GM19324 (cell line): ENCODE measurements at regions not wholly inside any gene's neighbourhood (a gene's known extent, or its start where the extent isn't known, plus 50 kb on each side); places are given as distances from the start of the nearest gene placed in this dataset.
"Not testable (repeated sequence)": the region's sequence is repeated elsewhere in the genome, so short reads cannot be mapped to it uniquely, and the experiment has no call there.

Experiments used
- ATAC-seq: cut with Tn5 transposase; IDR thresholded peaks from one replicate; pipeline ENCODE4 v1.9.1; 2021; ENCODE audit warnings: mild to moderate bottlenecking, moderate library complexity; ENCODE audit not compliant: unreplicated experiment, low FRiP score

DNA sequence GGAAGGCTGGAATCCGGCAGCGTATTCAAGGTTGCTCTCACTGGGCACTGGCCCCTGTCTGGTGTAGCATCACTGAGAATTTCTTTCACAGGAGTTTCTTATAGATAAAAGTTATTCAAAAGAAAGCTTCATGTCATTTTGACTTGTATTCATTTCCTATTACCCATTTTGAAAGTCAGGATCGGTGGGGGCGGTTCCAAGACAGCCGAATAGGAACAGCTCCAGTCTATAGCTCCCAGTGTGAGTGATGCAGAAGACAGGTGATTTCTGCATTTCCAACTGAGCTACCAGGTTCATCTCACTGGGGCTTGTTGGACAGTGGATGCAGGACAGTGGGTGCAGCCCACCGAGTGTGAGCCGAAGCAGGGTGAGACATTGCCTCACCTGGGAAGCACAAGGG, 51.5 kb upstream of the CDC42EP3 start:
- ATAC-seq, result not testable (repeated sequence)

DNA sequence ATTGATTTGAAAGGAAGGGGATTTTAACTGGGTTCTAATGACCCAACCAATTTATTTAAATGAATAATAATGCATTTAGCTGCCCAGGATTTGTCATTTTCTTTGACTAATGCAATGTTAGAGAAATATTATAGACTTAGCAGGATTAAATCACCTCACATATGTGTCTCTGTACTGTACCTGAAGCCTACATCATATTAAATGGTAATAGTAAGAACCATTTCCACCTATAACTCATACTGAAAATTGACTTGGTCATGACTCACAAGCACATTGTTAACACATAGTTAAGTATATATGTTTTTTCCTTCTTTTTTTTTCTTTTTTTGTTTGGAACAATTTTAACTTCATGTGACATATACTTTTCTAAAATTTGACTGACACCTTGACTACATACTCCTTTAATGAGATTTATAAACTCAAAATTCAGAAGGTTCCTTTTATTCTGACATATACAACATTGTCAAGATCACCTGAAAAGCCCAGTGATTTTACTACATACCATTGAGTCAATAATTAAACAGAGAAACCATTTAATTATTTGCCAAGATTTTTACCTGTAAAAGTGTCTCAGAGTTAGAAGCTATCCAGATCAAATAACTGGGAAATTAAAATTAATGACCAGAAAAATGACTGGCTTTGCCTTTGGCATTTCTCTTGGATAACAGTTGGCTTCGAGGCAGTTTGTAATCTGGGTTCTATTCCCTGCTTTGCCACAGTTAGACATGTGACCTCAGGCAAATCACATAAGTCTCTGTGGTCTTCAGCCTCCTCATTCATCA, 58.8 kb upstream of the CDC42EP3 start:
- no peak for ATAC-seq

DNA sequence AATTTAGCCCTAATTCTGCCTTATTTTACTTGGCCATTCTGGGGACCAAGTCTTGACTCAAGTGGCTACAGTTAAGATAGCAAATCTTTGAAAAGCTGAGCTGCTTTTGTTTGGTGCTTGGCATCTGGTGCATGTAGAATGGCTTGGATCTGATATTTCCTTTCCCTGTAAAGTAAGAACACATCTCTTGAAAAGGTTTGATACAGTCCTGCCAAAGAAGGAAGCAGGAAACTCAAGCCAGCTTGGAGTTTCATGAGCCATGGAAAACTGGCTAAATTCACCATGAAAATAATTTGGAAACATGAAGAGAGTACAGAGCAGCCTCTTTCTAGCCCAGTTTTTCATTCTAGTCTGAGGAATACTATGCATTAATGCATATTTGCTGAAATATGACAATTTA, 61.0 kb upstream of the CDC42EP3 start:
- ATAC-seq, result not testable (repeated sequence)

DNA sequence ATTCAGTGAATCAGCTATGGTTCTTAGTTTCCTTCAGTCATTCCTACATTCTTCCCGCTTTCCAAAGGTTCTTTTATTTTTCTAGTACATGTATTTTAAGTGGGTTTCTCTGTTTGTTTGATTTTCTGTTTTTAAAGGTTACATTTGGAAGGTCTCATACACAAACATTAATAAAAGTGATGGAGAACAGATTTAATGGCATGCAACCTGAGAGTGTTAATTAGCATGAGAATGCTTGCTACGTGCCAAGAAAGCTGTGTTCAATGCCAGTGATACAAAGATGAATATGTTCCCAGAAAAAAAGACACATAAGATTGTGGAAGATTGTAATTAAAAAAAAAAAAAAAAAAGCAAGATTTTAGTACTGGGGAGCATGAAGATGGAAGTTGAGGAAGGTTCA, 61.8 kb upstream of the CDC42EP3 start:
- ATAC-seq, result no peak

DNA sequence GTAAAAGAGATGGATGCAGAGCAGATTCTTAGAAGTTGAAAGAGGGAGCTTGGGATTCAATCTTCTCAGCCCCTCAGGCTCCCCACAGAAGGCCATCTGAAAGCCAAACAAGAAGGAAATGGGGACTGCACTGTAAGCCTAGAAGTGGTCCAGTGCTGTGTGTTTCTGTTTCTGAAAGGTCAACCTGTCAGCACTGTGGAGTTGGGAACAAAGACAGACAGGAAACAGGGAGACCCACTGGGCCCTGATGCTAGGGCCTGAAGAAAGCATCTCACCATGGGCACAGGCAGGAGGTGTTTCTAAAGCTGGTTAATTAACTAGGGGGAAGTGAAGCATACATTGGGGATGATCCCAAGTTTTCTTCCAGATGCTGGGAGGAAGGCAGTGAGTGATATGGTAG, 62.5 kb upstream of the CDC42EP3 start:
- not testable (repeated sequence) for ATAC-seq

DNA sequence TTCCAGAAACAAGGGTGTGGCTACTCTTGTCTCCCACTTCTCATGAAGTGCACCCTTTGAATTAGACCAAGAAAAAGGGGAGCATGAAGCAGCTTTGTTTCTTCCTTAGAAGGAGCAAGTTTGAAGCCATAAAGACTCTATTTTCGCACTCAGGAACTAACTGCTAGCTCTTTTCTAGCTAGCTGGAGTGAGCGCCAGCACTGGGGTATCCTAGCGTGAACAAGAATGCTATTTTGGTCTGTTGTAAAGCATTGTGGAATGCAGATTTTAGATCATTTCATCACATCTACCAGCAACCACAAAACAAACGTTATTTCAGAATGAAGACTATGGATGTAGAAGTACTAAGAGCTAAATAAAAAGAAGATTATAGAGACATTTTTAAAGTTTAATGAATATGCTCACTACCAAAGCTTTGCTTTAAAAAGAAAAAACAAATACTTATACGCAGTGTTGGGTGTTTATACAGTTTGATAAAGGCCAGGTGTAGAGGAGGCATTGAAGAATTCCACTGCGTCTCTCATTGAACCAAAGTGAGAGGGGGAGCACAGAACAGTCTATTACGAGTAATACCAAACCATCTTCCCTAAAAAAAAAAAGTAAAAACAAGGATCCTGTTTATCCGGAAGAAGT, 63.6 kb upstream of the CDC42EP3 start:
- ATAC-seq, result not testable (repeated sequence)

DNA sequence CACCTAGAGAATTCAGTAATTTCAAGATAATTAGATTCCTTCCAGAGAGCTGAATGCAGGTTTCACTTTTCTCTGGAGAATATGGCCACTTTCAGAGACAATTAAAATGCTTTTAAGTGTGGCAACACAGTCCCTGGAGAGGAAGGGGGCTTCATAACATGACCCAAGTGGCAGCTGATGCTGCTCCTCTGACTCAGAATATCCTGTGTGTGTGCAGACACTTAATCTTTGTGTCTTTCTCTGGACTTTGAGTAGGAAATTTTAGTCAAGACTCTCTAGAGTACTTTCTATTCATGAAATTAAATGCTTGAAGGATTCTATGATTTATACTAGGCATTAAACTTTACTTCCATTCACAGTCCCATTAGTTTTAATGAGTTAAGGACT, 64.1 kb upstream of the CDC42EP3 start:
- not testable (repeated sequence) for ATAC-seq

DNA sequence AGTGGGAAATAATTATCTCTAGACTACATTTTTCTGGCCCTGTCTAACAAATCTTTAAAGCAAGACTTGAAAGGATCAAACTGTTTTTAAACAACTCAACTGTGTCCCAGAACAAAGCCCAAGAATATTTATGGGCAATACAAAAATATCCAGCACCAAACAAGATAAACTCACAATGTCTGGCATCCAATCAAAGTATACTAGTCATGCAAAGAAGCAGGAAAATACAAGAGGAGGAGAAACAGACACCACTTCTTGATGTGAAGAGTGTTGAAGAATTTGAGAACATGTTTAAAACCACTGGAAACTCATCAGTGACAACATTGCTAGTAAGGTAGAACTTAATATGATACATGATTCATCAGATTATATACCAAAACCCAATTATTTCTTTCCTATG, 66.1 kb upstream of the CDC42EP3 start:
- no peak for ATAC-seq

DNA sequence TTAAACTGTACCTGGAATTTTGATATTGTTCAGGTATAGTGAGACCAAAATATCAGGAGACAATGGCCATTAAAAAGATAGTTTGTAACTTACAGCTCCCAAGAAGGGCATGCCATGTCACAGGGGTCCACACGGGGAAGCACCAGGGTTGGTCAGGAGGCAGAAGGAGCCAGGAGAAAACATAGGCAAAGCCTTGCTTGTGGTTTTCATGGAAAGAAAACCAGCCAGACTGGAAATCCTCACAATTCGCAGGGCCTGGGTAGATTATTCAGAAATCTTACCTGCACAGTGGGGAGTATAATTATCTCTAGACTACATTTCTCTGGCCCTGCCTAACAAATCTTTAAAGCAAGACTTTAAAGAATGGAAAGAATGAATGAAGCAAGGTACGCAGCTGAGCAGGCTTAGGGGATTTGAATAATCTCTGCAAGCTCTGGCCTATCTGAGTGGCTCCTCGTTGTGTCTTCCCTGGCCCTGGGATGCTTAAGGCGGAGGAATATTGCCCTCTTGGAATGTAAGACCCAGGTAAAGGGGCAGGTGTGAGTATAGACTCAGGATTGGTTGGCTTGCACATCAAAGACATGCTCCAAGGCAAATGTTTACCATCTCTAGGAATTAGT, 66.9 kb upstream of the CDC42EP3 start:
- ATAC-seq, result no peak

DNA sequence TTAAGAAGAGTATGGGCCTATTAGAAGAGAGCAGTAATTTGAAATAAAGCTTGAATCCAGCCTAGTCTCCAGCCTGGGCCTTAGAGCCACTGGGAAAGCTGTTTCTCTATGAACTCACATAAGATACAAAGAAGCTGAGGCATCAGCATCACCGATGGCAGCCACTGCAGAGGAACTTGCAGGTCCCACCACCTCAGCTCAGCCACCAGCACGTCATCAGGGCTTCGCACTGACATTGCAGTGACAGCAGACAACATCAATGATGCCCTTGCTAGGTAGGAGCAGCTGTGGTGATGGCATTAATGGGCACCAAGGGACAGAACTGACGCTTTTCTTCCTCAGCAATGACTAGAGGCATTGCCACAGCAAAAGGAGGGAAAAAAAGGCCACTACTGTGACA, 67.7 kb upstream of the CDC42EP3 start:
- ATAC-seq, result no peak

DNA sequence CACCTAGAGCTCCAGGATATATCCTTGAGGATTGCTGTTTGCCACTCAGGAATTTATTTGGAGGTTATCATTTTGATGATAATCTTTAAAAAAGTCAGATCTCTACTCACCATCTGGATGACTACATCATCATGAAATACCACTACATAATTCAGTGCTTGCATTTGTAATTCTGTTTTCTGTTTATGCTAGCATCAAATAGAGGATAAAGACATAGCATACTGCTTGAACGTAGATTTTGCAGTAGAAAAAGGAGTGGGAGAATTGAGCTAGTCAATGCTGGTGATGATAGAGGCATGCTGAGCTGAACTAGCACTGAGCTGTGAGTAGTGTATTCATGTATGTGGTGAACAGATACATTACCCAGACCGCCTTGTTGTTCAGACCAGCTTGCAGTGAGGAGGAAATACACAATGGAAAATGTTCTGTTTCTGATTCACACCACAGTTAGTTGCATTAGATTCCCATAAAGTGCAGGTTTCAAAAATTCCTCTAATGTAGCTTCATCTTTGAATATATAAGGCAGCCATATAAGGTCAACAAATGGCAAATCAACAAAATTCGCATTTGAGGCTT, 68.8 kb upstream of the CDC42EP3 start:
- no peak for ATAC-seq

DNA sequence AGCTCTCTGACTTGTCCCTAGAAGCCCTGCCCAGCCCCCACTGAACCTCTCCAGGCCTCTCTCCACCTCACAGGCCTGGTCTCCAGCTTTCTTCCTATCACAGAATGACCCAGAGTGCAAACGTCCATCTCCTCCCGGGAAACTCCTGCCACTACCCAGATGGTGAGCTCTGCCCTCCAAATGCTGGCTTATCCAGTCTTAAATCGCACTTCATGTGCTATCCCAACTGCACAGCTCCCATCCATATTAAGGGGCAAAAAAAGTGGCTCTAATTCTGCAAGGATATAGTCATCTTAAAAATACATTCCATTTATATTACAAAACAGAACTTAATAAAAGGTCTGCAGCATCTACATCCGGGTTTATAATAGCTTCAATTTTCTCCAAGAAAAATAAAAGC, 70.8 kb upstream of the CDC42EP3 start:
- no peak for ATAC-seq

DNA sequence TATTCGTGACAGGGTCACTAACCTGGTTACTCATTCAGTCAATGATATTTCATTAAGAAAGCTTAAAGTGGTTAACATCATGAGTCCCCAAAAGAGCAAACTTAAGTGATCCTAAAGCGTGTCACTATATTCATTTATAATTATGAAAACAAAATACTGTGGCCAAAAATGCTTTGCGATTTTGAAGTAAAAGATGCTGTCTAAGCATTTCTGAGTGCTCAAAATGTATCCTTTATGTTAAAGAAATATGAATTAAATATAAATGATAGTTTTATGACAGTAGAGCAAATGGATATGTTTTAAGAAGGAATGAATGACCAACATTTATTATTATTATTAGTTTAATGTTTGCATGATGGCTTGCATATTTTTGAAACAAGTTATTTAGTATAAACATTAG, 72.6 kb upstream of the CDC42EP3 start:
- no peak for ATAC-seq

DNA sequence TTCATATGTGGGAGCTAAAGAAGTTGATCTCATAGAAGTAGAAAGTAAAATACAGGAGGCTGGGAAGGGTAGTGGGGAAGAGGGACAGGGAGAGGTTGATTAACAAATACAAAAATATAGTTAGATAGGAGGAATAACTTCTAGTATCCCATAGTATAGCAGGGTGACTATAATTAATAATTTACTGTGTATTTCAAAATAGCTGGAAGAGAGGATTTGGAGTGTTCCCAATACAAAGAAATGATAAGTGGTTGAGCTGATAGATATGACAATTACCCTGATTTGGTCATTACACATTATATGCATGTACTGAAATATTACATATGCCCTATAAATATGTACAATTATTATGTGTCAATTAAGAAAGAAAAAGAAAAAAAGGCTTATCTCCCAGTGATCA, 73.5 kb upstream of the CDC42EP3 start:
- not testable (repeated sequence) for ATAC-seq

DNA sequence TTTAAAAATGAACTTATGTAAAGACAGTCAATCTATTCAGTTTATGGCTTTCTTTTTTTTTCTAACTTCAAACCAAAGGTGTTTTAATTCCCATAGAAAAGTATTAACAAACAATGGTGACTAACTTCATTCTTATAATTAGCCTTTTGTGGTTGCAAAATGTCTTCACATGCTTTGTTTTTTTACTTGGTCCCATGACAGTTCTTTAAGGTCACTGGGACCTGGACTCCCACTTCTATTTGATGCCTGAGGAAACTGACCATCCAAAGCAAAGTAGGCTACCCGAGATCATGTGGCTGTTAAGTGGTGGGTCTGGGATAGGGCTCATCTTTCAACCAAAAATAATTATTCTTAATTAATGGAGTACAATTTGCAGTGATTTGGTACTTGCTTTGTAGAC, 74.6 kb upstream of the CDC42EP3 start:
- not testable (repeated sequence) for ATAC-seq

DNA sequence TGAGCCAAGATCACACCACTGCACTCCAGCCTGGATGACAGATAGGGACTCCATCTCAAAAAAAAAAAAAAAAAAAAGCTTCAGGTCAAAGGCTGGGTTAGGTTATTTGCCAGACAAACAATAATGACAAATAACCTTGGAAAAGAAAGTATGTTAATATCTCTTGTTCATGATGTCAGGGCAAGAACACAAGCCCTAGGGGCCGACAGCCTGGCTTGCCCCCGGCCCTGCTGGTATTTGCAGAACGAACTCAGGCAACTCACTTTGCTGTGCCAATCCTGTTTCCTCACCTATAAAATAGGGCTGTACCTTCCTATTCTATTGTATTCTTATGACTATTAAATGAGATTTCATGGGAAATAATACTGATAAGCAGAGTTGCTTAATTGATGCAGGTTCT, 75.4 kb upstream of the CDC42EP3 start:
- no peak for ATAC-seq

DNA sequence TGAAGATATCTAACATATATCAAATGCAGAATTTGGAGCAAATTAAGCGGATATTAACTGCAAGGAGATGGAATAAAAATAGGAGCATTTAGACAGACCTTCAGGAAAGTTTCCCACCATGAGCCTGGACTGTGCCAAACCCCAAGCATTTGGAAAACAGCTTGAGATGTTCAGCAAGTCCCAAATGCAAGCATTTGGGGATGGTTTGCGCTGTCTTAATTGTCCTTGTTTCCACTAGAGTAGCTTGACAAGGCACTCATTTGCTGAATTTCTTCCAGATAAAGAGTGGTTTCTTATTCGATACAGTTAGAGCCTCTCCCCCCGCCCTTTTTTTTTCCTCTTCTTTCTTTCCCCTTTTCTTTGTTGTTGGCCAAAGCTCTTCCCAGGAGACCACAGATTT, 77.1 kb upstream of the CDC42EP3 start:
- no peak for ATAC-seq

DNA sequence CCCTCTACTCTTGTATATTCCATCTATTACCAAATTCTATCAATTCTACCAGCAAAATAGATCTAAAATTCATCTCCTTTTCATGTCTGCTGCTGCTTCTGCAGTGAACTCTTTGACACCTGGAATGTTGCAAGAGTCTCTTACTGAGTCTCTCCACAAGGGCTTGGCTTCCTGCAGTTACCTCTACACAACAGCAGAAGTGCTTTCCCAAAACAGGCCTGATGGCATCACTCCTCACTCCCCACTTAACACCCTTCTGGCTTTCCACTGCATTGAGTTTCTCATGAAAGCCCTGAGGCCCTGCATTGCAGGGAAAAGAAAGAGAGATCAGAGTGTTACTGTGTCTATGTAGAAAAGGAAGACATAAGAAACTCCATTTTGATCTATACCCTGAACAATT, 78.8 kb upstream of the CDC42EP3 start:
- not testable (repeated sequence) for ATAC-seq

DNA sequence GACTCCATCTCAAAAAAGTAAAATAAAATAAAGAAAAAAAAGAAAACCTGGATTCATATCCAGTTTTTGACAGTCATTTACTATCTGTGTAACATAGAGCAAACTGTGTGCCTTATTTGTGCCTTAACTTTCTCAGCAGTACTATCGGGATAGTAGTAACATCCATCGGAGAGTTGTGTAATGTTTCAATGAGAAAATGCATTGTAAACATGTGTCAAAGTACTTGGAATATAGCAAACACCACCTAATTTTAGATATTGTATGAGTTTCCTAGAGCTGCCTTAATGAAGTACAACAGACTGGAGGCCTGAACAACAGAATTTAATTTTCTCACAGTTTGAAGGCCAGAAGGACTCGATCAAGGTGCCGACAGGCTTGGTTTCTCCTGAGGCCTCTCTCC, 81.3 kb upstream of the CDC42EP3 start:
- ATAC-seq, result no peak

DNA sequence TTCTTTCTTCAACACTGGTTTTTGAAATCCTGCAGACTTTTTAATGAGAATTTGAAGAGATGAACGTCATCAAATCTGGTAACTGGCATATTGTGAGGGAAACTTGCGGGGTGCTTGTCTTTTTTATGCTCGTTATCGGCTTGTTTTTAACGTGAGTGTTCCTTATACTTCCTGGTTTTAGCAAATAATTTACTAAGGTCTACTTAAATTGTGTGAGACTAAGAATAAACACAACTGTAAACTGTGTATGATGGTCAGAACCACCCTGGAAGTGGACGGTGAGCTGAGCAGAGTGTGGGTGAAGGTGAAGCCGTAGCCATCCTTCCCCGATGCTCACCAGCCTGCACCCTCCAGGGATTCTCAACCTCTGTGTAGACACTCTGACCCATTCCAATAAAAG, 82.3 kb upstream of the CDC42EP3 start:
- ATAC-seq, result no peak

DNA sequence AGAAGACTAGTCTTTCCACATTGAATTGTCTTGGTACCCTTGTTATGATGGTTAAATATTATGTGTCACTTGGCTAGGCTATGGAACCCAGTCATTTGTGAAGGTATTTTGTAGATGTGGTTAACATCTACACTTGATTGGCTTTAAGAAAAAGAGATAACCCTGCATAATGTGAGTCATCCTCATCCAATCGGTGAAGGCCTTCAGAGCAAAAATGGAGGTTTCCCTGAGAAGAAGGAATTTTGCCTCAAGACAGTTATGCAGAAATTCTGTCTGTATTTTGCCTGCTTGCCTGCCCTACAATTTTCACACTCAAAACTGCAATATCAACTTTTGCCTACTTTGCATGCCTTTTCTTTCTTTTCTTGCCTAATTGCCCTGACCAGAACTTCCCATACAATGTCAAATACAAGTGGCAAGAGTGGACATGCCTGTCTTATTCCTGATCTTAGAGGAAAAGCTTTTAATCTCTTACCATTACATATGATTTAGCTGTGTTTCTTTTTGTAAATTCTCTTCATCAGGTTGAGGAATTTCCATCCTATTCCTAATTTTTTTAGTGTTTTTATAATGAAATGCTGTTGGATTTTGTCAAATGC, 84.6 kb upstream of the CDC42EP3 start:
- ATAC-seq, result not testable (repeated sequence)
